Progenitor cell of endocrine pancreas (in vitro differentiated cells): ENCODE measurements at regions not wholly inside any gene's neighbourhood (a gene's known extent, or its start where the extent isn't known, plus 50 kb on each side); places are given as distances from the start of the nearest gene placed in this dataset.

ENCODE experiments used
- DNase-seq: peaks from one replicate; pipeline ENCODE4 v3.0.0; 2021; ENCODE audit warnings: low spot score; ENCODE audit not compliant: unreplicated experiment
- H3K27ac Mint-ChIP-seq: 2 replicates; pipeline ENCODE4 v1.8.0; 2021; ENCODE audit warnings: mild to moderate bottlenecking, moderate library complexity, mixed read lengths
- H3K27me3 Mint-ChIP-seq: 2 replicates; pipeline ENCODE4 v1.8.0; 2021; ENCODE audit warnings: mixed read lengths
- H3K36me3 Mint-ChIP-seq: 2 replicates; pipeline ENCODE4 v1.8.0; 2022; ENCODE audit warnings: mixed read lengths; ENCODE audit not compliant: insufficient read depth
- H3K4me1 Mint-ChIP-seq: 2 replicates; pipeline ENCODE4 v1.8.0; 2021; ENCODE audit warnings: low read depth, mixed read lengths
- H3K4me3 Mint-ChIP-seq: 2 replicates; pipeline ENCODE4 v1.8.0; 2021; ENCODE audit warnings: low read depth, mild to moderate bottlenecking, moderate library complexity, mixed read lengths
- H3K9me3 Mint-ChIP-seq: 2 replicates; pipeline ENCODE4 v1.8.0; 2021; ENCODE audit warnings: low read depth, mixed read lengths
- CTCF ChIP-seq: fragments of 200-600 bp; sonication (generic); IDR thresholded peaks from one replicate; pipeline ENCODE4 v1.5.0; 2021; ENCODE audit warnings: antibody characterized with exemption, mild to moderate bottlenecking; ENCODE audit not compliant: unreplicated experiment

GRCh38 chr10:64033711-64034110, 512.5 kb downstream of the REEP3 start:
- no peak for DNase-seq
- no peaks in the 10 kb centered on the region for H3K36me3 Mint-ChIP-seq
- H3K27ac Mint-ChIP-seq, result no peak overlapping the region
- H3K27me3 Mint-ChIP-seq, result no peaks in the 10 kb centered on the region
- H3K4me3 Mint-ChIP-seq, result no peak overlapping the region
- TF ChIP-seq CTCF, result no peak
- H3K4me1 Mint-ChIP-seq, result no peaks in the 10 kb centered on the region
- H3K9me3 Mint-ChIP-seq, result no peaks in the 10 kb centered on the region

- H3K36me3 Mint-ChIP-seq, result no peaks in the 10 kb centered on the region
- H3K27ac Mint-ChIP-seq, result no peak overlapping the region
- peaks cover 2% of the 10 kb centered on the region for H3K4me1 Mint-ChIP-seq
- no peaks in the 10 kb centered on the region for H3K9me3 Mint-ChIP-seq
- no peak overlapping the region for H3K4me3 Mint-ChIP-seq
- no peaks in the 10 kb centered on the region for H3K27me3 Mint-ChIP-seq
- TF ChIP-seq CTCF, result no peak
- DNase-seq, result no peak
Observed at GRCh38 chr10:64036321-64036930, 515.2 kb downstream of the REEP3 start.

GRCh38 chr10:64037071-64037661, 516.0 kb downstream of the REEP3 start:
- H3K4me1 Mint-ChIP-seq, result peaks cover 2% of the 10 kb centered on the region
- H3K4me3 Mint-ChIP-seq, result no peak overlapping the region
- H3K27ac Mint-ChIP-seq, result no peak overlapping the region
- DNase-seq, result no peak
- TF ChIP-seq CTCF, result no peak
- H3K9me3 Mint-ChIP-seq, result no peaks in the 10 kb centered on the region
- H3K27me3 Mint-ChIP-seq, result no peaks in the 10 kb centered on the region
- no peaks in the 10 kb centered on the region for H3K36me3 Mint-ChIP-seq

- Mint-ChIP-seq H3K4me3 (no peak overlapping the region), H3K36me3 (no peaks in the 10 kb centered on the region)
Observed at GRCh38 chr10:64038107-64038506, 516.9 kb downstream of the REEP3 start.

GRCh38 chr10:64039198-64039597, 518.0 kb downstream of the REEP3 start:
- no peak overlapping the region for H3K4me3 Mint-ChIP-seq
- TF ChIP-seq CTCF, result no peak

More at GRCh38 chr10:64038107-64038506, 516.9 kb downstream of the REEP3 start:
- no peaks in the 10 kb centered on the region for H3K27me3 Mint-ChIP-seq
- TF ChIP-seq CTCF, result no peak
- H3K4me1 Mint-ChIP-seq, result peaks cover 2% of the 10 kb centered on the region
- H3K27ac Mint-ChIP-seq, result no peak overlapping the region
- no peaks in the 10 kb centered on the region for H3K9me3 Mint-ChIP-seq
- DNase-seq, result no peak

More at GRCh38 chr10:64039198-64039597, 518.0 kb downstream of the REEP3 start:
- H3K27ac Mint-ChIP-seq, result no peak overlapping the region
- no peaks in the 10 kb centered on the region for H3K9me3 Mint-ChIP-seq
- H3K4me1 Mint-ChIP-seq, result peaks cover 2% of the 10 kb centered on the region
- H3K27me3 Mint-ChIP-seq, result no peaks in the 10 kb centered on the region
- H3K36me3 Mint-ChIP-seq, result no peaks in the 10 kb centered on the region
- no peak for DNase-seq
